SK-N-MC (cell line): ENCODE measurements at regions not wholly inside any gene's neighbourhood (a gene's known extent, or its start where the extent isn't known, plus 50 kb on each side); places are given as distances from the start of the nearest gene placed in this dataset.

ENCODE experiments used
- DNase-seq: peaks from one replicate; pipeline ENCODE4 v3.0.0-alpha.2; 2011; ENCODE audit warnings: low read depth, low spot score
- H3K27ac ChIP-seq: fragments of 200-600 bp; sonication (generic); 2 replicates; pipeline ENCODE4 v1.5.1; 2016; ENCODE audit warnings: mixed run types
- H3K36me3 ChIP-seq: fragments of 200-600 bp; sonication (generic); 2 replicates; pipeline ENCODE4 v1.6.1; 2017; ENCODE audit warnings: antibody characterized with exemption, low read length, mixed read lengths; ENCODE audit not compliant: insufficient read depth
- H3K4me3 ChIP-seq: fragments of 200-600 bp; sonication (generic); 2 replicates; pipeline ENCODE4 v1.5.1; 2016
- H3K9ac ChIP-seq: fragments of 200-600 bp; sonication (generic); 2 replicates; pipeline ENCODE4 v1.8.0; 2017; ENCODE audit warnings: mixed run types, mixed read lengths; ENCODE audit not compliant: insufficient read length
- H3K9me3 ChIP-seq: fragments of 200-600 bp; sonication (generic); 2 replicates; pipeline ENCODE4 v1.6.1; 2017; ENCODE audit warnings: low read depth, mild to moderate bottlenecking, antibody characterized with exemption, low read length, moderate library complexity, mixed read lengths
- EZH2 ChIP-seq: fragments of 200-600 bp; sonication (generic); IDR thresholded peaks from one replicate; pipeline ENCODE4 v1.6.1; 2017; ENCODE audit warnings: antibody characterized with exemption
- FOXP2 ChIP-seq: optimal IDR thresholded peaks from 2 replicates; pipeline ENCODE3; 2011; ENCODE audit warnings: mild to moderate bottlenecking, moderate library complexity; ENCODE audit not compliant: insufficient read depth; ENCODE audit errors: extremely low read length, control extremely low read depth
- POLR2AphosphoS5 ChIP-seq: IDR thresholded peaks from 2 replicates; pipeline ENCODE4 v1.6.1; 2012; ENCODE audit warnings: mild to moderate bottlenecking, low read depth, low read length, borderline replicate concordance

- H3K36me3 ChIP-seq = no peaks in the 10 kb centered on the region
- no peak overlapping the region for H3K9ac ChIP-seq
- no peak for DNase-seq
- H3K9me3 ChIP-seq = no peaks in the 10 kb centered on the region
- TF ChIP-seq FOXP2 (no peak), EZH2 (no peak), POLR2AphosphoS5 (no peak)
- H3K27ac ChIP-seq = no peak overlapping the region
- H3K4me3 ChIP-seq = no peak overlapping the region
Measured at GRCh38 chr5:121726991-121727390, 124.7 kb upstream of the FTMT start.

- Histone ChIP-seq H3K9ac (no peak overlapping the region), H3K4me3 (no peak overlapping the region), H3K36me3 (no peaks in the 10 kb centered on the region), H3K9me3 (no peaks in the 10 kb centered on the region), H3K27ac (no peak overlapping the region)
- DNase-seq = no peak
- no peak for TF ChIP-seq FOXP2
- no peak for TF ChIP-seq EZH2
- no peak for TF ChIP-seq POLR2AphosphoS5
Measured at GRCh38 chr5:121731377-121731776, 120.3 kb upstream of the FTMT start.

GRCh38 chr5:121735618-121736017, 116.1 kb upstream of the FTMT start:
- Histone ChIP-seq H3K36me3 (no peaks in the 10 kb centered on the region), H3K27ac (no peak overlapping the region), H3K4me3 (no peak overlapping the region), H3K9ac (no peak overlapping the region), H3K9me3 (no peaks in the 10 kb centered on the region)
- DNase-seq = no peak
- TF ChIP-seq EZH2 (no peak), FOXP2 (no peak), POLR2AphosphoS5 (no peak)

DNA sequence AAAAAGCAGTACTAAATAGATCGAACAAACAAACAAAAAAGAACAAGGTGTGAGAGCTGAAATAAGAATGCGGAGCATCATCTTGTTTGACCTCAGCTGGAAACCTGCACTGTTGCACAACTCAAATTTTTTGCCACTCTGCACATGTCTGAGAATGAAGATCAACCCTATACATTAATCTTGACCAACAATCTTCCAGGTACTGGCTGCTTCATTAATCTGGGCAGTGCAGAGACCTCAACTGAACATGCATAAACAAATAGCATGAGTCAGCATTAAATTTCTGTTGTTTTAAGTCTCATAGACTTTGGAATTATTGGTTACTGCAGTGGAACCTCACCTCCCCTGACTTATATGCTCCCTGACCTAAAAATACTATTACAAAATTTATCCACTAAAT, 114.6 kb upstream of the FTMT start:
- no peak for DNase-seq
- no peak overlapping the region for H3K27ac ChIP-seq
- H3K9ac ChIP-seq = no peak overlapping the region
- no peaks in the 10 kb centered on the region for H3K36me3 ChIP-seq
- H3K4me3 ChIP-seq = no peak overlapping the region
- H3K9me3 ChIP-seq = no peaks in the 10 kb centered on the region
- TF ChIP-seq EZH2 = no peak
- no peak for TF ChIP-seq FOXP2
- TF ChIP-seq POLR2AphosphoS5 = no peak

- no peak for TF ChIP-seq POLR2AphosphoS5
- TF ChIP-seq EZH2 = no peak
- no peak for TF ChIP-seq FOXP2
- no peak for DNase-seq
Measured at GRCh38 chr5:121741156-121741555, 110.5 kb upstream of the FTMT start.

GRCh38 chr5:121744577-121744976, 107.1 kb upstream of the FTMT start:
- no peak for TF ChIP-seq EZH2
- TF ChIP-seq FOXP2 = no peak
- no peak for TF ChIP-seq POLR2AphosphoS5
- no peak overlapping the region for H3K27ac ChIP-seq
- DNase-seq = no peak
- no peaks in the 10 kb centered on the region for H3K36me3 ChIP-seq
- no peak overlapping the region for H3K9ac ChIP-seq
- no peak overlapping the region for H3K4me3 ChIP-seq
- no peaks in the 10 kb centered on the region for H3K9me3 ChIP-seq

More at GRCh38 chr5:121741156-121741555, 110.5 kb upstream of the FTMT start:
- no peaks in the 10 kb centered on the region for H3K36me3 ChIP-seq
- no peak overlapping the region for H3K27ac ChIP-seq
- no peak overlapping the region for H3K4me3 ChIP-seq
- no peak overlapping the region for H3K9ac ChIP-seq
- no peaks in the 10 kb centered on the region for H3K9me3 ChIP-seq

- no peaks in the 10 kb centered on the region for H3K9me3 ChIP-seq
- H3K9ac ChIP-seq = no peak overlapping the region
Measured at GRCh38 chr5:121745407-121745806, 106.3 kb upstream of the FTMT start.

GRCh38 chr5:121746763-121747162, 104.9 kb upstream of the FTMT start:
- Histone ChIP-seq H3K4me3 (no peak overlapping the region), H3K36me3 (no peaks in the 10 kb centered on the region), H3K9me3 (no peaks in the 10 kb centered on the region), H3K9ac (no peak overlapping the region), H3K27ac (no peak overlapping the region)
- TF ChIP-seq FOXP2 = no peak
- TF ChIP-seq EZH2 = no peak
- DNase-seq = no peak

More at GRCh38 chr5:121745407-121745806, 106.3 kb upstream of the FTMT start:
- Histone ChIP-seq H3K36me3 (no peaks in the 10 kb centered on the region), H3K4me3 (no peak overlapping the region), H3K27ac (no peak overlapping the region)
- no peak for DNase-seq
- no peak for TF ChIP-seq EZH2
- no peak for TF ChIP-seq FOXP2
- TF ChIP-seq POLR2AphosphoS5 = no peak

DNA sequence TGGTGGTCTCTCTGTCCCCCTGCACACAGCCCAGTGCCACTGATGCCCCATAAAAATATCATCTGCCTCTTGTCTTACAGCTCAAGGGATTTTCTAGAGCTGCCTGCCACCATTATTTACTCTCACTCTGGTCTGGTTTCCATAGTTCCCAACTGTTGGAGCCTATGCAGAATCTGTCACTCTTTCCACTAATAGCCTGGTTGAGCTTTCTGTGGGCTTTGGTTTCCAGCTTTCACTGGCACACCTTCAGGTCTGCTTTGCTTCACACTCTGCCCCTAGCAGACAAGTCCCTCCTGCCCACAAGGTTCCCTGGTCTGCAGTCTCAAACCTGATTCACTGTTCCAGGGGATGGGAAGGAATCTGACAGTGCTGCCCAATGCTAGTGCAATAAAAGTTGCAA, 103.0 kb upstream of the FTMT start:
- Histone ChIP-seq H3K9ac (no peak overlapping the region), H3K27ac (no peak overlapping the region), H3K4me3 (no peak overlapping the region), H3K9me3 (no peaks in the 10 kb centered on the region), H3K36me3 (no peaks in the 10 kb centered on the region)
- TF ChIP-seq FOXP2 (no peak), POLR2AphosphoS5 (no peak)
- DNase-seq = no peak

GRCh38 chr5:121752149-121752548, 99.5 kb upstream of the FTMT start:
- H3K27ac ChIP-seq = no peak overlapping the region
- no peak for TF ChIP-seq EZH2
- no peak for TF ChIP-seq POLR2AphosphoS5
- no peak for TF ChIP-seq FOXP2
- no peak for DNase-seq
- H3K9me3 ChIP-seq = no peaks in the 10 kb centered on the region
- no peaks in the 10 kb centered on the region for H3K36me3 ChIP-seq
- no peak overlapping the region for H3K4me3 ChIP-seq
- no peak overlapping the region for H3K9ac ChIP-seq
